Activated naive CD8-positive, alpha-beta T cell treated with anti-CD3 and anti-CD28 coated beads for 36 hours (primary cell): ENCODE measurements at regions not wholly inside any gene's neighbourhood (a gene's known extent, or its start where the extent isn't known, plus 50 kb on each side); places are given as distances from the start of the nearest gene placed in this dataset.
"Not testable (repeated sequence)": the region's sequence is repeated elsewhere in the genome, so short reads cannot be mapped to it uniquely, and the experiment has no call there.

Experiments used
- DNase-seq: peaks from one replicate; pipeline ENCODE4 v3.0.0; 2021
- H3K27ac Mint-ChIP-seq: one replicate; pipeline ENCODE4 v1.8.0; 2022; ENCODE audit warnings: mild to moderate bottlenecking, moderate library complexity, mixed read lengths
- H3K27me3 Mint-ChIP-seq: one replicate; pipeline ENCODE4 v1.8.0; 2022; ENCODE audit warnings: mild to moderate bottlenecking, mixed read lengths
- H3K36me3 Mint-ChIP-seq: one replicate; pipeline ENCODE4 v1.8.0; 2021; ENCODE audit warnings: mild to moderate bottlenecking, mixed read lengths
- H3K4me1 Mint-ChIP-seq: one replicate; pipeline ENCODE4 v1.8.0; 2021; ENCODE audit warnings: mixed read lengths
- H3K4me3 Mint-ChIP-seq: one replicate; pipeline ENCODE4 v1.8.0; 2022; ENCODE audit warnings: mild to moderate bottlenecking, moderate library complexity, mixed read lengths
- H3K9me3 Mint-ChIP-seq: one replicate; pipeline ENCODE4 v1.8.0; 2022; ENCODE audit warnings: mixed read lengths

DNA sequence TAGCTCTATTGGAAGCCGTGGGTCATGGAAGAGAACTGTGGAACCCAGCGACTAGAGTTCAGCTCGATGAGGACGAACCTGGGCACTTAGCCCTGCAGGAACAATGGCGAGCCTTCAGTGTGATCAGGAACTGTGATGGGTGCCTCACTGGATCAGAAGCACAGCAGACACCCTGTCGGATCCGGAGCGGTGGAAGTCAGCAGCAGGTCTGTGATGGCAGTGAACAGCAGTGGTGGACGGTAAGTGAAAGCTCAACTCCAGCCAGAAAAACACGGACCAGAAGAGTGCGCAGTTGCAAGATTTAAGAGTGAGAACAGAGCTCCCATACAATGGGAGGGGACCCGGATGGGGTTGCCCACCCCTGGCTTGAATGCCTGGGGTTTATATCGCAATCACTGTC lies 282.2 kb downstream of the NSUN3 start:
- Mint-ChIP-seq H3K36me3 (no peaks in the 10 kb centered on the region), H3K4me1 (no peaks in the 10 kb centered on the region), H3K27ac (no peak overlapping the region), H3K9me3 (peaks cover 6% of the 10 kb centered on the region), H3K4me3 (no peak overlapping the region), H3K27me3 (no peaks in the 10 kb centered on the region)
- no peak for DNase-seq

DNA sequence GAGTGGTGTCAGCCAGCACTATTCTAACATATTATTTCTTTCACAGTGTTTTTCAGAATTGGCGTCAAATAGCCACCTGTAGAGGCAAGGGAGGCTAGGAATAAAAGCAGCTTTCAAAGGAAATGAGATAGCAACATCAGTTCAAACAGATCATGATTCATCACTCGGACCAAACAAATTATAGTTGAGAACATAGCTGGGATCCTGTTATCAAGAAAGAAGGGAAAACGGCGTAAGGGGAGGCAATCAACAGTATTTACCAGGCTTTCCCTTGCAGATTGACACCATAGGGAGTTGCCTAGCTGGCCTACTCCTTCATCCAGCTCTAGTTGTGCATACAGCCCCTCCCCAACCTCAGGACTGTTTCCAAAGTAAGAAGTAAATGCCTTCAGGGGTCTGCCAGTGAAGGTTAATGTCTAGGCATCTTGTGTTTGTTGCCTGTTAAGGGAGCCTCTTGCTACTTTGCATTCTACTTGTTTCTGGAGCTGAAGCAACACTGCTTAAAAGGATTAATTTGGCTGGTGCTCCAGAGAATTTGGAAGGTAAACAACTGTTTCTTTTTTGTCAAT lies 286.5 kb downstream of the NSUN3 start:
- Mint-ChIP-seq H3K4me1 (no peaks in the 10 kb centered on the region), H3K9me3 (peaks cover 4% of the 10 kb centered on the region), H3K27ac (no peak overlapping the region), H3K4me3 (no peak overlapping the region), H3K27me3 (no peaks in the 10 kb centered on the region), H3K36me3 (no peaks in the 10 kb centered on the region)
- DNase-seq = no peak

- Mint-ChIP-seq H3K27me3 (no peaks in the 10 kb centered on the region), H3K36me3 (no peaks in the 10 kb centered on the region), H3K4me1 (no peaks in the 10 kb centered on the region), H3K9me3 (no peaks in the 10 kb centered on the region), H3K27ac (no peak overlapping the region), H3K4me3 (no peak overlapping the region)
- DNase-seq = no peak
These were observed 293.7 kb downstream of the NSUN3 start for GRCh38 chr3:94356581-94356980.

DNA sequence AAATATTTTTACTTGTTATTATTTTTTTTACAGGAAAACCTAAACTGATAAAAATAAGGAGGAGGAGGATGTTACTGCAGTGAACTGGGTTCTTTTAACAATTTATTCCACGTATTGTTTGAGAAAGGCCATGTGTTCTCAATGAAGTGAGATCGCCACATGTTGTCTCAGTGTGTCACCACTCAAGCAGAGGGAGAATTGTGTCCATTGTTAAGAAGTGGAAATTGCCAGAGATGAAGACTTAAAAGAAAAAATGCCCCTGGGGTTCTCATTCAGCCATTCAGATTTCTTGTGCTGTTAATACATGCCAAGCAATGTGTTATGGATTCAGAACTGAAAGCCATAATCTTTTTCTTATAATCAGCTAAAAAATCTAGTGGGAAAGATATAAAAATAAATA lies 297.1 kb downstream of the NSUN3 start:
- Mint-ChIP-seq H3K27ac (no peak overlapping the region), H3K36me3 (no peaks in the 10 kb centered on the region), H3K4me1 (no peaks in the 10 kb centered on the region), H3K4me3 (no peak overlapping the region), H3K27me3 (no peaks in the 10 kb centered on the region), H3K9me3 (no peaks in the 10 kb centered on the region)
- DNase-seq = no peak

GRCh38 chr3:94360987-94361386 lies 298.1 kb downstream of the NSUN3 start:
- Mint-ChIP-seq H3K27ac (no peak overlapping the region), H3K9me3 (peaks cover 2% of the 10 kb centered on the region), H3K27me3 (no peaks in the 10 kb centered on the region), H3K36me3 (no peaks in the 10 kb centered on the region), H3K4me3 (no peak overlapping the region), H3K4me1 (no peaks in the 10 kb centered on the region)
- DNase-seq = no peak

DNA sequence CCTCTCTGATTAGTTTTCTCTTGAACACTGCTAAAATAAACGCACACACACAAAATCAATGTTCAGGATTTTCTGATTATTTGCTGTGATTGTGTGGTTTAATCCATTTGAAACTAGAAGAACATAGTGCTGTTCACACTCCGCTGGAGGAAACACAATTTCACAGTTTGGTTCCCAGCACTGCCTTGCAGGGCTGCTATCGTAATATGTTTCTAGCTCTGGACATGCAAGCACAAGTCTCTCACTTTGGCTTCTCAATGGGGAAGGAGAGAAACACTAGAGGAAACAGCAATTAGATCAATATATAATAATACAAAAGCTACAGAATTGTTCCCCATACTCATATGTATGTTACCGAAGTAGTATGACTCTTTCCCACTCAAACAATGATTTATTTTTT lies 299.5 kb downstream of the NSUN3 start:
- Mint-ChIP-seq H3K9me3 (peaks cover 5% of the 10 kb centered on the region), H3K27ac (no peak overlapping the region), H3K4me1 (no peaks in the 10 kb centered on the region), H3K27me3 (no peaks in the 10 kb centered on the region), H3K36me3 (no peaks in the 10 kb centered on the region), H3K4me3 (no peak overlapping the region)
- DNase-seq = no peak

- H3K4me1 Mint-ChIP-seq = no peaks in the 10 kb centered on the region
- no peak for DNase-seq
- H3K36me3 Mint-ChIP-seq = no peaks in the 10 kb centered on the region
- no peak overlapping the region for H3K4me3 Mint-ChIP-seq
- no peaks in the 10 kb centered on the region for H3K27me3 Mint-ChIP-seq
- H3K27ac Mint-ChIP-seq = no peak overlapping the region
- peaks cover 11% of the 10 kb centered on the region for H3K9me3 Mint-ChIP-seq
These were observed 302.1 kb downstream of the NSUN3 start for GRCh38 chr3:94365006-94365405.

GRCh38 chr3:94372026-94372425 lies 309.2 kb downstream of the NSUN3 start:
- H3K9me3 Mint-ChIP-seq = peaks cover 14% of the 10 kb centered on the region
- H3K27me3 Mint-ChIP-seq = no peaks in the 10 kb centered on the region
- H3K36me3 Mint-ChIP-seq = no peaks in the 10 kb centered on the region
- H3K4me3 Mint-ChIP-seq = no peak overlapping the region
- H3K27ac Mint-ChIP-seq = no peak overlapping the region
- DNase-seq = no peak
- H3K4me1 Mint-ChIP-seq = no peaks in the 10 kb centered on the region

- H3K9me3 Mint-ChIP-seq = peaks cover 11% of the 10 kb centered on the region
- H3K4me1 Mint-ChIP-seq = no peaks in the 10 kb centered on the region
- no peaks in the 10 kb centered on the region for H3K36me3 Mint-ChIP-seq
- DNase-seq = no peak
- no peaks in the 10 kb centered on the region for H3K27me3 Mint-ChIP-seq
- H3K4me3 Mint-ChIP-seq = no peak overlapping the region
- no peak overlapping the region for H3K27ac Mint-ChIP-seq
These were observed 310.6 kb downstream of the NSUN3 start for GRCh38 chr3:94373456-94373855.

DNA sequence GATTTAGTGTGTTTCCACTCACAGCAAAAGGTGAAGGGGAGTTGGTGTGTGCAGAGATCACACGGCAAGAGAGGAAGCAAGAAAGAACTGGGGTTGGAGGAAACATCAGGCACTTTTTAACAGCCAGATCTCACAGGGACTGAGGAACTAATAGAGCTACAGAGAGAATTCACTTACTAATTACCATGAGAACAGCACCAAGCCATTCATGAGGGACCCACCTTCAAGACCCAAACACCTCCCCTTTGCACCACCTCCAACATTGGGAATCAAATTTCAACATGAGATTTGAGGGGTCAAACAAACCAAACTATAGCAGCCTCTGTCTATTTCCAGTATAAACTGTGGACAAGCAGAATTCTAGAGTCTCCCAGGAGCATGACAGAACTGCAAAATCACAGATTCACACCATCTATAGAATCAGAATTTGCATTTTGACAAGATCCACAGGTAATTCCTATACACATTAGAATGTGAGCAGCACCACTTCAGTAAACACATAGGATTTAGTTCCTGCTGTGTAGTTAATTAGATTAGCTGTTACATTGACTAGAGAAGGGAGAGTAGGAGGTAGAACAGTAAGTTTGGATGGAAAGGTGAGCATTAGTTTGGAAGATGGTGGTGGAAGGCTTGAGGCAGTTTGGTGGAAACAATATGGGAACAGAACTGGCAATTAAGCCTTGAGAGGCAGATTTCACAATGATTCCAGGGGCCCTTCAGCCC lies 311.7 kb downstream of the NSUN3 start:
- no peaks in the 10 kb centered on the region for H3K4me1 Mint-ChIP-seq
- DNase-seq = no peak
- H3K27me3 Mint-ChIP-seq = no peaks in the 10 kb centered on the region
- no peak overlapping the region for H3K27ac Mint-ChIP-seq
- peaks cover 9% of the 10 kb centered on the region for H3K9me3 Mint-ChIP-seq
- H3K36me3 Mint-ChIP-seq = no peaks in the 10 kb centered on the region
- no peak overlapping the region for H3K4me3 Mint-ChIP-seq

DNA sequence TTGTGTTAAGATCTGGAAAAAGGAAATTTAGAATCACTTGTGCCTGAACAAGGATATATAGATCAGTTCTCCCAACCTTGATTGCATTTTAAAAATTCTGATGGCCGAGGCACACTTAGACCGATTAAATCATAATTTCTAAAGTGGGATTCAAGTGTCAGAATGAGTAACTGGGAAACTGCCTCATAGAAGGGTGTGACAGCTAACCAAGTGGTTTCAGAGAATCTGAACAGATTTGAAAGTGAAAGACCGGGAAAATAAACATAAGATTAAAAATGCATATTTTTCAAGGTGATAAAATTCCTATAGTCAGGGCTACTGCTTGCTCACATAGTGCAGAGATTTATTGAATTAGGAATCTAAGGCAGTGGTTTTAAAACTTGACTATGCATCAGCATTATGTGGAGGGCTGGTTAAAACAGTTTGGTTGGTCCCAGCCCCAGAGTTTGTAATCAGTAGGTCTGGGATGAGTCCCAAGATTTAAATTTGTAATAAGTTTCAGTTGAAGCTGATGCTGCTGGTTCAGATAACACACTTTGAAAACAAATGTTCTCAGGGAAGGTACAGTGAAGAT lies 314.3 kb downstream of the NSUN3 start:
- H3K27me3 Mint-ChIP-seq, H3K36me3 Mint-ChIP-seq, H3K9me3 Mint-ChIP-seq, DNase-seq, H3K27ac Mint-ChIP-seq, H3K4me1 Mint-ChIP-seq, H3K4me3 Mint-ChIP-seq: not testable (repeated sequence)

DNA sequence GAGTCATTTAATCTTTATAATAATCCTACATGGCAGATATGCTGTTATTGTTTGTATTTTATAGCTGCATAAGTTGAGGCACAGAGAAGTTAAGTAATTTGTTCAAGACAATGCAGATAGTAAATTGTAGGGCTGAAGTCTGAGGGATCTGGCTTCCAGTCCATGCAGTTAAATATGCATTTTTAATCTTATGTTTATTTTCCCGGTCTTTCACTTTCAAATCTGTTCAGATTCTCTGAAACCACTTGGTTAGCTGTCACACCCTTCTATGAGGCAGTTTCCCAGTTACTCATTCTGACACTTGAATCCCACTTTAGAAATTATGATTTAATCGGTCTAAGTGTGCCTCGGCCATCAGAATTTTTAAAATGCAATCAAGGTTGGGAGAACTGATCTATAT lies 315.0 kb downstream of the NSUN3 start:
- H3K27ac Mint-ChIP-seq, H3K4me1 Mint-ChIP-seq, H3K9me3 Mint-ChIP-seq, H3K4me3 Mint-ChIP-seq, H3K36me3 Mint-ChIP-seq, H3K27me3 Mint-ChIP-seq, DNase-seq: not testable (repeated sequence)

- no peak for DNase-seq
- H3K4me3 Mint-ChIP-seq = no peak overlapping the region
- H3K36me3 Mint-ChIP-seq = no peaks in the 10 kb centered on the region
- no peaks in the 10 kb centered on the region for H3K4me1 Mint-ChIP-seq
- H3K27ac Mint-ChIP-seq = no peak overlapping the region
- no peaks in the 10 kb centered on the region for H3K27me3 Mint-ChIP-seq
- no peaks in the 10 kb centered on the region for H3K9me3 Mint-ChIP-seq
These were observed 315.5 kb downstream of the NSUN3 start for GRCh38 chr3:94378322-94378721.

GRCh38 chr3:94379264-94379663 lies 316.4 kb downstream of the NSUN3 start:
- no peak for DNase-seq
- Mint-ChIP-seq H3K27me3 (no peaks in the 10 kb centered on the region), H3K27ac (no peak overlapping the region), H3K4me3 (no peak overlapping the region), H3K4me1 (no peaks in the 10 kb centered on the region), H3K36me3 (no peaks in the 10 kb centered on the region), H3K9me3 (no peaks in the 10 kb centered on the region)

DNA sequence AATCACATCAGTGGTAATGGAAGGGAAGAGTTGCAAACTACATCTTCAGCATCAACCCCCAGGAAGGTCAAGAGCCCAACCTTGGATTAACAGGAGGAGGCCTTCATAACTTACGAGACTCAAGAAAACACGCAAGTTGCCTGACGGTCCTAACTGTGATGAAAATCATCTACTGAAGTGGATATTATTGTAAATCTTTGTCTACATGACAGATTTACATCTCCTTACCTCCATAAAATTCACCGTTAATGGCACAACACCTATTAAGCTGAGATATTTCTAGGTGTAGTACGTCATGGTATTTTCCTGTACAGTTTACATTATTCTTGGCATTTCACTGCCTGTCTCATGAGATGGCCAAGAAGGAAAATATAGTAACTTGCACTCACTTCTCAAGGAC lies 332.0 kb downstream of the NSUN3 start:
- Mint-ChIP-seq H3K4me1 (no peaks in the 10 kb centered on the region), H3K9me3 (peaks cover 1% of the 10 kb centered on the region)

GRCh38 chr3:94395851-94396250 lies 333.0 kb downstream of the NSUN3 start:
- Mint-ChIP-seq H3K36me3 (no peaks in the 10 kb centered on the region), H3K4me3 (no peak overlapping the region), H3K27ac (no peak overlapping the region), H3K9me3 (peaks cover 2% of the 10 kb centered on the region), H3K27me3 (no peaks in the 10 kb centered on the region), H3K4me1 (no peaks in the 10 kb centered on the region)
- DNase-seq = no peak

More for the DNA sequence above, 332.0 kb downstream of the NSUN3 start:
- no peak for DNase-seq
- H3K27ac Mint-ChIP-seq = no peak overlapping the region
- no peaks in the 10 kb centered on the region for H3K36me3 Mint-ChIP-seq
- H3K27me3 Mint-ChIP-seq = no peaks in the 10 kb centered on the region
- no peak overlapping the region for H3K4me3 Mint-ChIP-seq
